Neural progenitor cell (in vitro differentiated cells): ENCODE measurements at regions not wholly inside any gene's neighbourhood (a gene's known extent, or its start where the extent isn't known, plus 50 kb on each side); places are given as distances from the start of the nearest gene placed in this dataset.

Experiments
- EZH2 ChIP-seq: fragments of 200-600 bp; sonication (generic); IDR thresholded peaks from 2 replicates; pipeline ENCODE4 v1.6.1; 2017; ENCODE audit warnings: antibody characterized with exemption, mild to moderate bottlenecking, moderate library complexity
- EZH2phosphoT487 ChIP-seq: fragments of 200-600 bp; sonication (generic); IDR thresholded peaks from 2 replicates; pipeline ENCODE4 v1.6.1; 2017; ENCODE audit warnings: antibody characterized with exemption
- TF ChIP-seq, protein P1 (sequence below): fragments of 200-600 bp; sonication (generic); IDR thresholded peaks from 2 replicates; pipeline ENCODE4 v1.5.1; 2017; ENCODE audit warnings: antibody characterized with exemption, mild to moderate bottlenecking

DNA sequence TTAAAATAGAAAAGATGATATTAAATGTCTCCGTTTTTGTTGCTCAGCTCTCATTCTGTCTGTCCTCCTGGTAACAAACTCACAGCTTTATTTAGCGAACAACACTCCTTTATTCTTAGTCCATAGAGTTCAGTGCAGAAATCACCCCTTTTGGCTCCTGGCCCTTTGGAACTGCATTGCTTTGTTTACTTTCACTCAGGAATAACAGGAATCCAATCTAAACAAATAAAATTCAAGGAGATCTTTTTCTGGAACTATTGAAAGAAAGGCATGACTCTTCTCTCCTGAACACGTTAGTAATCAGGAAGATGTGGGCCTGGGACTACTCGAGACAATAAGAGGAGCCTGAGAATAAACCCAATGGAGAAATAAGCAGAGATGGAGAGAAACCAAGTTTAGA, 409.2 kb downstream of the DIPK2A start:
- TF ChIP-seq, protein P1, sequence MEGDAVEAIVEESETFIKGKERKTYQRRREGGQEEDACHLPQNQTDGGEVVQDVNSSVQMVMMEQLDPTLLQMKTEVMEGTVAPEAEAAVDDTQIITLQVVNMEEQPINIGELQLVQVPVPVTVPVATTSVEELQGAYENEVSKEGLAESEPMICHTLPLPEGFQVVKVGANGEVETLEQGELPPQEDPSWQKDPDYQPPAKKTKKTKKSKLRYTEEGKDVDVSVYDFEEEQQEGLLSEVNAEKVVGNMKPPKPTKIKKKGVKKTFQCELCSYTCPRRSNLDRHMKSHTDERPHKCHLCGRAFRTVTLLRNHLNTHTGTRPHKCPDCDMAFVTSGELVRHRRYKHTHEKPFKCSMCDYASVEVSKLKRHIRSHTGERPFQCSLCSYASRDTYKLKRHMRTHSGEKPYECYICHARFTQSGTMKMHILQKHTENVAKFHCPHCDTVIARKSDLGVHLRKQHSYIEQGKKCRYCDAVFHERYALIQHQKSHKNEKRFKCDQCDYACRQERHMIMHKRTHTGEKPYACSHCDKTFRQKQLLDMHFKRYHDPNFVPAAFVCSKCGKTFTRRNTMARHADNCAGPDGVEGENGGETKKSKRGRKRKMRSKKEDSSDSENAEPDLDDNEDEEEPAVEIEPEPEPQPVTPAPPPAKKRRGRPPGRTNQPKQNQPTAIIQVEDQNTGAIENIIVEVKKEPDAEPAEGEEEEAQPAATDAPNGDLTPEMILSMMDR, result no peak
- TF ChIP-seq EZH2, result no peak
- no peak for TF ChIP-seq EZH2phosphoT487
